NCI-H2171 (cell line): ENCODE measurements at regions not wholly inside any gene's neighbourhood (a gene's known extent, or its start where the extent isn't known, plus 50 kb on each side); places are given as distances from the start of the nearest gene placed in this dataset.
"Not testable (repeated sequence)": the region's sequence is repeated elsewhere in the genome, so short reads cannot be mapped to it uniquely, and the experiment has no call there.

ENCODE experiments used
- DNase-seq: peaks from one replicate; lab custom pipeline; 2025; lab: John Stamatoyannopoulos, UW

- no peak for DNase-seq
These were observed 326.7 kb downstream of the SUCLG1 start for GRCh38 chr2:84132370-84132769.

GRCh38 chr2:84131278-84131830, 327.7 kb downstream of the SUCLG1 start:
- DNase-seq: no peak

GRCh38 chr2:84129018-84129417, 330.1 kb downstream of the SUCLG1 start:
- DNase-seq: no peak

- not testable (repeated sequence) for DNase-seq
These were observed 331.3 kb downstream of the SUCLG1 start for GRCh38 chr2:84127812-84128211.

- DNase-seq: no peak
These were observed 332.6 kb downstream of the SUCLG1 start for GRCh38 chr2:84126530-84126929.

- no peak for DNase-seq
These were observed 333.0 kb downstream of the SUCLG1 start for GRCh38 chr2:84126084-84126483.

GRCh38 chr2:84116143-84116542, 342.9 kb downstream of the SUCLG1 start:
- DNase-seq: no peak

GRCh38 chr2:84115173-84115857, 343.8 kb downstream of the SUCLG1 start:
- no peak for DNase-seq

GRCh38 chr2:84103816-84104527, 355.1 kb downstream of the SUCLG1 start:
- DNase-seq: not testable (repeated sequence)

GRCh38 chr2:84102274-84102673, 356.8 kb downstream of the SUCLG1 start:
- DNase-seq: no peak

- no peak for DNase-seq
These were observed 370.4 kb downstream of the SUCLG1 start for GRCh38 chr2:84088656-84089055.

- no peak for DNase-seq
These were observed 373.5 kb downstream of the SUCLG1 start for GRCh38 chr2:84085562-84085961.

GRCh38 chr2:84084856-84085255, 374.2 kb downstream of the SUCLG1 start:
- DNase-seq: no peak

GRCh38 chr2:84083984-84084383, 375.1 kb downstream of the SUCLG1 start:
- DNase-seq: no peak

- DNase-seq: no peak
These were observed 380.6 kb downstream of the SUCLG1 start for GRCh38 chr2:84078471-84078870.

- no peak for DNase-seq
These were observed 381.6 kb downstream of the SUCLG1 start for GRCh38 chr2:84077496-84077895.

GRCh38 chr2:84071050-84071449, 388.0 kb downstream of the SUCLG1 start:
- no peak for DNase-seq

- DNase-seq: no peak
These were observed 393.2 kb downstream of the SUCLG1 start for GRCh38 chr2:84065857-84066256.

GRCh38 chr2:84057917-84058560, 401.0 kb downstream of the SUCLG1 start:
- no peak for DNase-seq

- no peak for DNase-seq
These were observed 403.3 kb downstream of the SUCLG1 start for GRCh38 chr2:84055816-84056215.

- DNase-seq: not testable (repeated sequence)
These were observed 404.5 kb downstream of the SUCLG1 start for GRCh38 chr2:84054577-84054976.

GRCh38 chr2:84052913-84053312, 406.2 kb downstream of the SUCLG1 start:
- DNase-seq: no peak

GRCh38 chr2:84052043-84052442, 407.0 kb downstream of the SUCLG1 start:
- DNase-seq: no peak
